Osteocyte (in vitro differentiated cells): ENCODE measurements at regions not wholly inside any gene's neighbourhood (a gene's known extent, or its start where the extent isn't known, plus 50 kb on each side); places are given as distances from the start of the nearest gene placed in this dataset.

Experiments used
- DNase-seq: peaks from one replicate; pipeline ENCODE4 v3.0.0; 2021; ENCODE audit warnings: mixed read lengths; ENCODE audit not compliant: unreplicated experiment; ENCODE audit errors: extremely low spot score
- H3K27ac Mint-ChIP-seq: one replicate; pipeline ENCODE4 v1.8.0; 2021; ENCODE audit warnings: mild to moderate bottlenecking, mixed read lengths; ENCODE audit not compliant: unreplicated experiment
- H3K27me3 Mint-ChIP-seq: one replicate; pipeline ENCODE4 v1.8.0; 2021; ENCODE audit warnings: mixed read lengths; ENCODE audit not compliant: unreplicated experiment
- H3K36me3 Mint-ChIP-seq: one replicate; pipeline ENCODE4 v1.8.0; 2021; ENCODE audit warnings: mixed read lengths; ENCODE audit not compliant: unreplicated experiment
- H3K4me1 Mint-ChIP-seq: one replicate; pipeline ENCODE4 v1.8.0; 2021; ENCODE audit warnings: mixed read lengths; ENCODE audit not compliant: unreplicated experiment
- H3K4me3 Mint-ChIP-seq: one replicate; pipeline ENCODE4 v1.8.0; 2021; ENCODE audit warnings: mild to moderate bottlenecking, moderate library complexity, mixed read lengths; ENCODE audit not compliant: unreplicated experiment
- H3K9me3 Mint-ChIP-seq: one replicate; pipeline ENCODE4 v1.8.0; 2021; ENCODE audit warnings: mixed read lengths; ENCODE audit not compliant: unreplicated experiment
- TF ChIP-seq, protein P1 (sequence below): fragments of 200-600 bp; sonication (generic); IDR thresholded peaks from 2 replicates; pipeline ENCODE4 v1.5.0; 2021; ENCODE audit warnings: antibody characterized with exemption, mild to moderate bottlenecking, moderate library complexity

DNA sequence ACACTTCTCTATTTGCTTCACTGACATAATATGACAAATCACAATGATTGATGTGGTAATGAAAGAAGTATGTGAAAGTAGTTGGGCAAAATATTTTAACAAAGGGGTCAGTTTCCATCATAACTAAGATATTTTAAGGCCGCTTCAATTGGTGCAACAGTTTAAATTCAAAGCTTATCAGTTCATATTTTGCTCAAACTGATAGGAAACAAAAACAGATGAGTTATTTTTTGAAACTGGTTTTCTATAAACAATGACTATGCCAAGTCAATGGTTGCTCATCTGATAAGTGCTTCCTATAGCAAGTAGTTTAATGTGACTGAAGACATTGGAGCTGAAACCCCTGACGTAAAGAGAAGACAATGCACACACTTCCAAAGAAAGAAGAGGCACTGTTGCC is 1290.7 kb downstream of the SUCLG1 start:
- Mint-ChIP-seq H3K4me3 (no peak overlapping the region), H3K27me3 (peaks cover 2% of the 10 kb centered on the region), H3K27ac (no peak overlapping the region), H3K36me3 (no peaks in the 10 kb centered on the region), H3K9me3 (no peaks in the 10 kb centered on the region), H3K4me1 (no peaks in the 10 kb centered on the region)
- DNase-seq: no peak
- TF ChIP-seq, protein P1, sequence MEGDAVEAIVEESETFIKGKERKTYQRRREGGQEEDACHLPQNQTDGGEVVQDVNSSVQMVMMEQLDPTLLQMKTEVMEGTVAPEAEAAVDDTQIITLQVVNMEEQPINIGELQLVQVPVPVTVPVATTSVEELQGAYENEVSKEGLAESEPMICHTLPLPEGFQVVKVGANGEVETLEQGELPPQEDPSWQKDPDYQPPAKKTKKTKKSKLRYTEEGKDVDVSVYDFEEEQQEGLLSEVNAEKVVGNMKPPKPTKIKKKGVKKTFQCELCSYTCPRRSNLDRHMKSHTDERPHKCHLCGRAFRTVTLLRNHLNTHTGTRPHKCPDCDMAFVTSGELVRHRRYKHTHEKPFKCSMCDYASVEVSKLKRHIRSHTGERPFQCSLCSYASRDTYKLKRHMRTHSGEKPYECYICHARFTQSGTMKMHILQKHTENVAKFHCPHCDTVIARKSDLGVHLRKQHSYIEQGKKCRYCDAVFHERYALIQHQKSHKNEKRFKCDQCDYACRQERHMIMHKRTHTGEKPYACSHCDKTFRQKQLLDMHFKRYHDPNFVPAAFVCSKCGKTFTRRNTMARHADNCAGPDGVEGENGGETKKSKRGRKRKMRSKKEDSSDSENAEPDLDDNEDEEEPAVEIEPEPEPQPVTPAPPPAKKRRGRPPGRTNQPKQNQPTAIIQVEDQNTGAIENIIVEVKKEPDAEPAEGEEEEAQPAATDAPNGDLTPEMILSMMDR: no peak

- H3K9me3 Mint-ChIP-seq: no peaks in the 10 kb centered on the region
- no peak overlapping the region for H3K4me3 Mint-ChIP-seq
- no peaks in the 10 kb centered on the region for H3K4me1 Mint-ChIP-seq
- H3K27ac Mint-ChIP-seq: no peak overlapping the region
- TF ChIP-seq, protein P1: no peak
- peaks cover 4% of the 10 kb centered on the region for H3K27me3 Mint-ChIP-seq
- H3K36me3 Mint-ChIP-seq: no peaks in the 10 kb centered on the region
- no peak for DNase-seq
These were observed 1296.7 kb downstream of the SUCLG1 start for GRCh38 chr2:83162421-83162820.

- H3K27ac Mint-ChIP-seq: no peak overlapping the region
- DNase-seq: no peak
- H3K4me1 Mint-ChIP-seq: no peaks in the 10 kb centered on the region
- no peak overlapping the region for H3K4me3 Mint-ChIP-seq
- H3K9me3 Mint-ChIP-seq: no peaks in the 10 kb centered on the region
- TF ChIP-seq, protein P1: no peak
- H3K36me3 Mint-ChIP-seq: no peaks in the 10 kb centered on the region
- peaks cover 7% of the 10 kb centered on the region for H3K27me3 Mint-ChIP-seq
These were observed 1298.5 kb downstream of the SUCLG1 start for GRCh38 chr2:83160571-83160970.

DNA sequence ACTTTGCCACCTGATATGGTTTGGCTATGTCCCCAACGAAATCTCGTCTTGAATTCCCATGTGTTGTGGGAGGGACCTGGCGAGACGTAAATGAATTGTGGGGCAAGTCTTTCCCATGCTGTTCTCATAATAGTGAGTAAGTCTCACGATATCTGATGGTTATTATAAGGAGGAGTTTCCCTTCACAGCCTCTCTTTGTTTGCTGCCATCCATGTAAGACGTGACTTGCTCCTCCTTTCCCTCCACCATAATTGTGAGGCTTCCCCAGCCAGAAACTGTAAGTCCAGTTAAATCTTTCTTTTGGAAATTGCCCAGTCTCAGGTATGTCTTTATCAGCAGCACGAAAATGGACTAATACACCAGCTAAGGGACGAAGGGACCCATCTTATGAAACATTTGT is 1303.3 kb downstream of the SUCLG1 start:
- no peaks in the 10 kb centered on the region for H3K9me3 Mint-ChIP-seq

DNA sequence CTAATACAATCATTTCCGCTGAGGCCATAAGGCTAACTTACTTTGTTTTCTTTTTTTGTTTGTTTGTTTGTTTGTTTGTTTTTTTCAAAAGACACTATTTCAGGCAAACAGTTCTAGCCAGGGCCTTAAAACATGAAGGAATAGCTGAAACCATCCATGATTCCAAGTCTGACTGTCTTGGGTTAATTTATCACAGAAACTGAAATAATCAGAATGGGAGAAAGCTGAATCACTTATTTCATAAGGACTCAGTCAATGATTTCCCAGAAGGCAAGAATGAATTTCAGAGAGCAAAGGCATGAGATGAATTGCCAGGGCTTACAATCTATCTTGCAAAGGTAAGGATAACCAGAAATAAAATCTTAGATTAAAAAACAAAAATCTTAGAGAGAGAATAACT is 1315.1 kb downstream of the SUCLG1 start:
- no peak for DNase-seq
- H3K4me3 Mint-ChIP-seq: no peak overlapping the region
- no peaks in the 10 kb centered on the region for H3K4me1 Mint-ChIP-seq
- H3K9me3 Mint-ChIP-seq: no peaks in the 10 kb centered on the region
- TF ChIP-seq, protein P1: no peak
- H3K27ac Mint-ChIP-seq: no peak overlapping the region
- H3K36me3 Mint-ChIP-seq: no peaks in the 10 kb centered on the region
- peaks cover 13% of the 10 kb centered on the region for H3K27me3 Mint-ChIP-seq

More for the DNA sequence above, 1303.3 kb downstream of the SUCLG1 start:
- no peak overlapping the region for H3K27ac Mint-ChIP-seq
- H3K4me3 Mint-ChIP-seq: no peak overlapping the region
- TF ChIP-seq, protein P1: no peak
- H3K36me3 Mint-ChIP-seq: no peaks in the 10 kb centered on the region
- peaks cover 30% of the 10 kb centered on the region for H3K27me3 Mint-ChIP-seq
- no peaks in the 10 kb centered on the region for H3K4me1 Mint-ChIP-seq
- no peak for DNase-seq
